CD14-positive monocyte (primary cell): ENCODE measurements at regions not wholly inside any gene's neighbourhood (a gene's known extent, or its start where the extent isn't known, plus 50 kb on each side); places are given as distances from the start of the nearest gene placed in this dataset.

Experiments used
- DNase-seq, 3 donors: peaks; one replicate each; pipeline ENCODE4 v3.0.0-alpha.2; 2011 to 2022
- H2AFZ ChIP-seq: 2 replicates; pipeline ENCODE4 v1.6.0; 2012; ENCODE audit warnings: mild to moderate bottlenecking, low read depth, low read length, inconsistent platforms; ENCODE audit not compliant: insufficient read depth, poor library complexity, severe bottlenecking
- H3K27ac ChIP-seq, 2 donors: 1 replicate in 1 of 2; 2 replicates in 1 of 2; pipeline ENCODE4 v1.5.1; 2012 to 2013; ENCODE audit warnings: low read length in 2 of 2, control low read depth in 1 of 2, inconsistent platforms in 1 of 2, low read depth in 1 of 2, mild to moderate bottlenecking in 1 of 2
- H3K27me3 ChIP-seq, 2 donors: one replicate each; pipeline versions ENCODE4 v1.6.0 to v1.6.1; 2011 to 2013; ENCODE audit warnings: low read length in 2 of 2; ENCODE audit not compliant: control insufficient read depth in 2 of 2, insufficient read depth in 2 of 2
- H3K36me3 ChIP-seq, 2 donors: replicated peaks in 1 of 2; 1 replicate in 1 of 2; 2 replicates in 1 of 2; pipeline versions ENCODE4 v1.5.1 to v1.6.1; 2012 to 2013; ENCODE audit warnings: low read length in 2 of 2, control low read depth in 1 of 2, inconsistent platforms in 1 of 2, mild to moderate bottlenecking in 1 of 2; ENCODE audit not compliant: insufficient read depth in 2 of 2, control insufficient read depth in 1 of 2
- H3K4me1 ChIP-seq, 2 donors: 1 replicate in 1 of 2; 2 replicates in 1 of 2; pipeline versions ENCODE4 v1.5.1 to v1.6.1; 2012 to 2013; ENCODE audit warnings: low read length in 2 of 2, control low read depth in 1 of 2, inconsistent platforms in 1 of 2, mild to moderate bottlenecking in 1 of 2, moderate library complexity in 1 of 2; ENCODE audit not compliant: insufficient read depth in 2 of 2, control insufficient read depth in 1 of 2
- H3K4me2 ChIP-seq: replicated peaks from 2 replicates; pipeline ENCODE3; 2012; ENCODE audit warnings: low read length, moderate library complexity, mild to moderate bottlenecking; ENCODE audit not compliant: poor library complexity, severe bottlenecking; ENCODE audit errors: extremely low read depth
- H3K4me3 ChIP-seq, 3 experiments: fragments of 200-600 bp in 1 of 3; sonication (generic) in 1 of 3; replicated peaks in 1 of 3; 1 replicate in 2 of 3; 2 replicates in 1 of 3; pipeline ENCODE4 v1.5.1; 2011 to 2013; ENCODE audit warnings: low read length in 3 of 3, mild to moderate bottlenecking in 3 of 3, control low read depth in 2 of 3, low read depth in 2 of 3, inconsistent platforms in 1 of 3, moderate library complexity in 1 of 3
- H3K79me2 ChIP-seq: 2 replicates; pipeline ENCODE4 v1.6.0; 2012; ENCODE audit warnings: mild to moderate bottlenecking, control low read depth, inconsistent platforms, low read length, moderate library complexity; ENCODE audit not compliant: insufficient read depth
- H3K9ac ChIP-seq: 2 replicates; pipeline ENCODE4 v1.6.0; 2017; ENCODE audit warnings: low read length, mild to moderate bottlenecking; ENCODE audit not compliant: insufficient read depth, poor library complexity, severe bottlenecking
- H3K9me3 ChIP-seq, 2 donors: replicated peaks in 1 of 2; 1 replicate in 1 of 2; 2 replicates in 1 of 2; pipeline versions ENCODE4 v1.5.1 to v1.6.1; 2012 to 2013; ENCODE audit warnings: low read length in 2 of 2, control low read depth in 1 of 2; ENCODE audit not compliant: control insufficient read depth in 1 of 2, insufficient read depth in 1 of 2
- H4K20me1 ChIP-seq: 2 replicates; pipeline ENCODE4 v1.6.0; 2012; ENCODE audit warnings: mild to moderate bottlenecking, low read length, control low read depth, moderate library complexity; ENCODE audit not compliant: insufficient read depth
- H3K27ac Mint-ChIP-seq, 7 donors: one replicate each; pipeline ENCODE4 v1.8.0; 2020; ENCODE audit warnings: mild to moderate bottlenecking in 7 of 7, mixed read lengths in 7 of 7, moderate library complexity in 6 of 7, inconsistent platforms in 2 of 7
- H3K27me3 Mint-ChIP-seq, 3 donors: one replicate each; pipeline ENCODE4 v1.8.0; 2021 to 2022; ENCODE audit warnings: low read depth in 3 of 3, mild to moderate bottlenecking in 3 of 3, mixed read lengths in 3 of 3, moderate library complexity in 3 of 3, inconsistent platforms in 1 of 3
- H3K36me3 Mint-ChIP-seq, 2 donors: one replicate each; pipeline ENCODE4 v1.8.0; 2020; ENCODE audit warnings: mixed read lengths in 2 of 2, inconsistent platforms in 1 of 2, mild to moderate bottlenecking in 1 of 2
- H3K4me1 Mint-ChIP-seq: one replicate; pipeline ENCODE4 v1.8.0; 2020; ENCODE audit warnings: mild to moderate bottlenecking, mixed read lengths
- H3K4me3 Mint-ChIP-seq, 2 donors: one replicate each; pipeline ENCODE4 v1.8.0; 2020; ENCODE audit warnings: mild to moderate bottlenecking in 2 of 2, mixed read lengths in 2 of 2, moderate library complexity in 1 of 2
- H3K9me3 Mint-ChIP-seq, 7 donors: one replicate each; pipeline ENCODE4 v1.8.0; 2020 to 2022; ENCODE audit warnings: mixed read lengths in 7 of 7, mild to moderate bottlenecking in 6 of 7, moderate library complexity in 6 of 7, inconsistent platforms in 2 of 7
- CTCF ChIP-seq: fragments of 200-600 bp; IDR thresholded peaks from one replicate; pipeline ENCODE4 v1.8.0; 2022; ENCODE audit warnings: antibody characterized with exemption, mild to moderate bottlenecking
- WGBS: methylation state at CpG from one replicate; pipeline ENCODE4 v1.1.5; 2013; ENCODE audit warnings: missing lambda C conversion rate; ENCODE audit not compliant: insufficient coverage; 5-methylcytosine and 5-hydroxymethylcytosine counted together
- intact Hi-C, 2 donors: fragments of 100-400 bp; cut with micrococcal nuclease; formaldehyde crosslinking; loops; one replicate each; pipeline versions ENCODE4 v1.15.0 to v1.15.1; 2023

GRCh38 chr6:14335071-14335470 lies 217.5 kb downstream of the CD83 start:
- Histone ChIP-seq H4K20me1 (no peaks in the 10 kb centered on the region), H3K4me1 (peaks cover 38 to 52% of the 10 kb centered on the region in 2 donors), H3K36me3 (no peaks in the 10 kb centered on the region), H3K9ac (no peak overlapping the region), H3K9me3 (no peaks in the 10 kb centered on the region), H3K4me2 (no peak overlapping the region), H3K4me3 (no peak overlapping the region), H3K27ac (no peak overlapping the region), H3K27me3 (no peaks in the 10 kb centered on the region), H2AFZ (no peak overlapping the region), H3K79me2 (no peaks in the 10 kb centered on the region)
- TF ChIP-seq CTCF = no peak
- peaks cover 63% of the 10 kb centered on the region for H3K4me1 Mint-ChIP-seq
- intact Hi-C loops = no loop called here
- H3K27ac Mint-ChIP-seq = no peak overlapping the region
- H3K27me3 Mint-ChIP-seq = peaks cover 0 to 2% (median 0%) of the 10 kb centered on the region in 3 donors
- no peaks in the 10 kb centered on the region for H3K36me3 Mint-ChIP-seq
- DNase-seq = no peak
- no peak overlapping the region for H3K4me3 Mint-ChIP-seq
- peaks cover 0 to 1% (median 0%) of the 10 kb centered on the region in 7 donors for H3K9me3 Mint-ChIP-seq
- no CpG with 5 or more reads among the region's 2 CpGs for WGBS

GRCh38 chr6:14337152-14337551 lies 219.6 kb downstream of the CD83 start:
- peak; percentile 26 to 79 (median 58) for DNase-seq
- Mint-ChIP-seq H3K9me3 (peaks cover 0 to 1% (median 0%) of the 10 kb centered on the region in 7 donors), H3K27ac (peak overlapping the region; percentile 65 to 91 (median 89)), H3K27me3 (no peaks in the 10 kb centered on the region), H3K4me3 (peak overlapping the region in 1 of 2 donors; percentile 71), H3K36me3 (no peaks in the 10 kb centered on the region), H3K4me1 (peaks cover 63% of the 10 kb centered on the region)
- no peaks in the 10 kb centered on the region for H3K27me3 ChIP-seq
- H3K4me3 ChIP-seq = peak overlapping the region in 1 of 3 experiments; percentile 55
- no peak for TF ChIP-seq CTCF
- H2AFZ ChIP-seq = no peak overlapping the region
- peaks cover 42 to 57% of the 10 kb centered on the region in 2 donors for H3K4me1 ChIP-seq
- no peaks in the 10 kb centered on the region for H4K20me1 ChIP-seq
- H3K4me2 ChIP-seq = peak overlapping the region; percentile 46
- H3K9me3 ChIP-seq = no peaks in the 10 kb centered on the region
- H3K36me3 ChIP-seq = no peaks in the 10 kb centered on the region
- WGBS = 0% methylated on average over 1 of the region's 3 CpGs
- peak overlapping the region; percentile 33 for H3K9ac ChIP-seq
- H3K79me2 ChIP-seq = no peaks in the 10 kb centered on the region
- intact Hi-C loops = no loop called here
- H3K27ac ChIP-seq = peak overlapping the region; percentile 53 to 81
